HG02571 (cell line): ENCODE measurements at regions not wholly inside any gene's neighbourhood (a gene's known extent, or its start where the extent isn't known, plus 50 kb on each side); places are given as distances from the start of the nearest gene placed in this dataset.

Experiments
- ATAC-seq: cut with Tn5 transposase; IDR thresholded peaks from one replicate; pipeline ENCODE4 v1.9.1; 2021; ENCODE audit warnings: mild to moderate bottlenecking, moderate library complexity; ENCODE audit not compliant: unreplicated experiment

- no peak for ATAC-seq
Measured at GRCh38 chr11:87392665-87393064, 354.9 kb downstream of the TMEM135 start.

DNA sequence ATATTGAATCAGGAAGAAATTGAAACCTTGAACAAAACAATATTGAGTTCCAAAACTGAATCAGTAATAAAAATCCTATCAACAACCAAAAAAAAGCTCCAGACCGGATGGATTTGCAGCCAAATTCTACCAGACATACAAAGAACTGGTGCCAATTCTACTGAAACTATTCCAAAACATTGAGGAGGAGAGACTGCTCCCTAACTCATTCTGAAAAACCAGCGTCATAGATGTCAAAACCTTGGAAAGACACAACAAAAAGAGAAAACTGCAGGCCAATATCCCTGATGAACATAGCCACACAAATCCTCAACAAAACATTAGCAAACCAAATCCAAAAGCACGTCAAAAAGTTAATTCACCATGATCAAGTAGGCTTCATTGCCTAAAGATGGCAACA lies 353.8 kb downstream of the TMEM135 start:
- ATAC-seq: no peak

GRCh38 chr11:87384078-87384729 lies 346.5 kb downstream of the TMEM135 start:
- no peak for ATAC-seq

DNA sequence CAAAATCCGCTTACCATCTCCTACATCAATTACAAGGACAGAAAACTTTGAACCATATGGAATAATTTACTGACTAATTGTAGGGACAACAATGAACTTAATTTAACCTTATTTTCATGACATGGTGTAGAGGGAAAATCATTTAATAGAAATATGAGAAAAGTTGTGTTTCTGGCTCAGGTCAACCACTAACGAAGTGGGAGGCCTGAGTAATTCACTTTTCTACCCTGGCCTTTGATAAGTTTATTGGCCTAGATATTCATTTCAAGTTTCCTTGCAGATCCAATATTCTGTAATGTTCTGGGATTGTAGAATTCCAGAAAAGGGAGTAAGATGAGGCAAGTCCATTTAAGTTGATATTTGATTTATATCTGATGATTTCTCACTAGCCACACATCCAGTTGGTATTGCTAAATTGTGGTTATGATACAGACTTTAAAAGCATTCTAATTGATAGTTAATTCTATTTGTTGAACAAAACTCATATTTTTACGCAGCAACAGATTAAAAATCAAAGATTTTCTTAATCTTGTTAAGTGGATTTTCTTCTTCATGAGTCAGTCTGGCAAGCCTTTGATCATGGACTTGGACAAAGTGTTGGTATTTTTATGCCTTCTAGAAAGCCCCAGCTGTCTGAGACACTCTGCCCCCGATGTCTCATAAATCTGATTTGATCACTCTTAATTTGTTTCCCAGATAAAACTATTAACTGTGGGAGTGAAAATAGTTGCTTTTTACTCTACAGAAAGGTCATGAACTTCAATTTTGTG lies 336.5 kb downstream of the TMEM135 start:
- ATAC-seq: no peak
